ENCODE measurements at regions not wholly inside any gene's neighbourhood (a gene's known extent, or its start where the extent isn't known, plus 50 kb on each side); places are given as distances from the start of the nearest gene placed in this dataset.

GRCh38 chr18:73156117-73156516 lies 288.3 kb upstream of the NETO1 start:
- Histone ChIP-seq H3K36me3 (ENCODE audit: insufficient read depth, low read length) (no peaks in the 10 kb centered on the region), H3K27ac (ENCODE audit: low read depth, low read length) (no peak overlapping the region), H3K27me3 (ENCODE audit: insufficient read depth, low read length, poor library complexity, severe bottlenecking) (no peaks in the 10 kb centered on the region), H3K4me1 (ENCODE audit: insufficient read depth, low read length) (no peaks in the 10 kb centered on the region), H3K9me3 (ENCODE audit: low read length) (no peaks in the 10 kb centered on the region), H3K4me3 (ENCODE audit: low read length) (no peak overlapping the region)
- POLR2A ChIA-PET = no interaction called here
- CTCF ChIA-PET = no interaction called here
- Mint-ChIP-seq H3K4me3 (no peak overlapping the region), H3K4me1 (no peaks in the 10 kb centered on the region), H3K27ac (no peak overlapping the region), H3K36me3 (no peaks in the 10 kb centered on the region), H3K27me3 (no peaks in the 10 kb centered on the region), H3K9me3 (peaks cover 2 to 25% (median 9%) of the 10 kb centered on the region in 5 donors)
- DNase-seq = no peak

- no peak overlapping the region for H3K4me3 Mint-ChIP-seq
- POLR2A ChIA-PET = no interaction called here
- CTCF ChIA-PET = no interaction called here
- DNase-seq = no peak
- no peaks in the 10 kb centered on the region for H3K27me3 ChIP-seq (ENCODE audit: insufficient read depth, low read length, poor library complexity, severe bottlenecking)
- H3K4me1 ChIP-seq (ENCODE audit: insufficient read depth, low read length) = no peaks in the 10 kb centered on the region
- no peak overlapping the region for H3K27ac ChIP-seq (ENCODE audit: low read depth, low read length)
- no peak overlapping the region for H3K27ac Mint-ChIP-seq
- no peaks in the 10 kb centered on the region for H3K36me3 ChIP-seq (ENCODE audit: insufficient read depth, low read length)
- no peaks in the 10 kb centered on the region for H3K4me1 Mint-ChIP-seq
- no peak overlapping the region for H3K4me3 ChIP-seq (ENCODE audit: low read length)
- peaks cover 4 to 17% (median 6%) of the 10 kb centered on the region in 5 donors for H3K9me3 Mint-ChIP-seq
- no peaks in the 10 kb centered on the region for H3K27me3 Mint-ChIP-seq
- H3K9me3 ChIP-seq (ENCODE audit: low read length) = no peaks in the 10 kb centered on the region
- no peaks in the 10 kb centered on the region for H3K36me3 Mint-ChIP-seq
Measured at GRCh38 chr18:73153271-73153670, 285.5 kb upstream of the NETO1 start.

GRCh38 chr18:73151086-73151485 lies 283.3 kb upstream of the NETO1 start:
- H3K4me1 Mint-ChIP-seq = no peaks in the 10 kb centered on the region
- no peaks in the 10 kb centered on the region for H3K27me3 Mint-ChIP-seq
- peaks cover 4 to 26% (median 7%) of the 10 kb centered on the region in 5 donors for H3K9me3 Mint-ChIP-seq
- H3K27ac Mint-ChIP-seq = no peak overlapping the region
- H3K9me3 ChIP-seq (ENCODE audit: low read length) = no peaks in the 10 kb centered on the region
- CTCF ChIA-PET = no interaction called here
- no peak overlapping the region for H3K4me3 Mint-ChIP-seq
- H3K36me3 ChIP-seq (ENCODE audit: insufficient read depth, low read length) = no peaks in the 10 kb centered on the region
- H3K4me3 ChIP-seq (ENCODE audit: low read length) = no peak overlapping the region
- no peak overlapping the region for H3K27ac ChIP-seq (ENCODE audit: low read depth, low read length)
- no peaks in the 10 kb centered on the region for H3K36me3 Mint-ChIP-seq
- no peak for DNase-seq
- no peaks in the 10 kb centered on the region for H3K27me3 ChIP-seq (ENCODE audit: insufficient read depth, low read length, poor library complexity, severe bottlenecking)
- POLR2A ChIA-PET = no interaction called here
- no peaks in the 10 kb centered on the region for H3K4me1 ChIP-seq (ENCODE audit: insufficient read depth, low read length)

GRCh38 chr18:73150199-73150598 lies 282.4 kb upstream of the NETO1 start:
- no peaks in the 10 kb centered on the region for H3K4me1 Mint-ChIP-seq
- H3K4me3 Mint-ChIP-seq = no peak overlapping the region
- peaks cover 0 to 1% (median 0%) of the 10 kb centered on the region in 3 donors for H3K36me3 Mint-ChIP-seq
- H3K36me3 ChIP-seq (ENCODE audit: insufficient read depth, low read length) = no peaks in the 10 kb centered on the region
- H3K9me3 ChIP-seq (ENCODE audit: low read length) = no peaks in the 10 kb centered on the region
- no peak overlapping the region for H3K27ac ChIP-seq (ENCODE audit: low read depth, low read length)
- no peak overlapping the region for H3K27ac Mint-ChIP-seq
- H3K27me3 Mint-ChIP-seq = no peaks in the 10 kb centered on the region
- H3K4me3 ChIP-seq (ENCODE audit: low read length) = no peak overlapping the region
- CTCF ChIA-PET = no interaction called here
- POLR2A ChIA-PET = no interaction called here
- DNase-seq = no peak
- H3K4me1 ChIP-seq (ENCODE audit: insufficient read depth, low read length) = no peaks in the 10 kb centered on the region
- peaks cover 4 to 21% (median 10%) of the 10 kb centered on the region in 5 donors for H3K9me3 Mint-ChIP-seq
- H3K27me3 ChIP-seq (ENCODE audit: insufficient read depth, low read length, poor library complexity, severe bottlenecking) = no peaks in the 10 kb centered on the region

- Histone ChIP-seq H3K4me1 (ENCODE audit: insufficient read depth, low read length) (no peaks in the 10 kb centered on the region), H3K4me3 (ENCODE audit: low read length) (no peak overlapping the region), H3K27me3 (ENCODE audit: insufficient read depth, low read length, poor library complexity, severe bottlenecking) (no peaks in the 10 kb centered on the region), H3K36me3 (ENCODE audit: insufficient read depth, low read length) (no peaks in the 10 kb centered on the region), H3K9me3 (ENCODE audit: low read length) (no peaks in the 10 kb centered on the region), H3K27ac (ENCODE audit: low read depth, low read length) (no peak overlapping the region)
- Mint-ChIP-seq H3K27ac (no peak overlapping the region), H3K4me1 (no peaks in the 10 kb centered on the region), H3K4me3 (no peak overlapping the region), H3K9me3 (peaks cover 0 to 24% (median 14%) of the 10 kb centered on the region in 5 donors), H3K27me3 (no peaks in the 10 kb centered on the region), H3K36me3 (peaks cover 0 to 1% (median 0%) of the 10 kb centered on the region in 3 donors)
- DNase-seq = no peak
- CTCF ChIA-PET = no interaction called here
- POLR2A ChIA-PET = no interaction called here
Measured at GRCh38 chr18:73147590-73147989, 279.8 kb upstream of the NETO1 start.

GRCh38 chr18:73144030-73144429 lies 276.2 kb upstream of the NETO1 start:
- no peaks in the 10 kb centered on the region for H3K4me1 Mint-ChIP-seq
- DNase-seq = no peak
- H3K4me3 ChIP-seq (ENCODE audit: low read length) = no peak overlapping the region
- no peaks in the 10 kb centered on the region for H3K27me3 ChIP-seq (ENCODE audit: insufficient read depth, low read length, poor library complexity, severe bottlenecking)
- H3K4me1 ChIP-seq (ENCODE audit: insufficient read depth, low read length) = no peaks in the 10 kb centered on the region
- H3K4me3 Mint-ChIP-seq = no peak overlapping the region
- no peaks in the 10 kb centered on the region for H3K9me3 ChIP-seq (ENCODE audit: low read length)
- H3K27ac ChIP-seq (ENCODE audit: low read depth, low read length) = no peak overlapping the region
- no peaks in the 10 kb centered on the region for H3K27me3 Mint-ChIP-seq
- ChIA-PET POLR2A (no interaction called here), CTCF (no interaction called here)
- H3K9me3 Mint-ChIP-seq = peaks cover 2 to 24% (median 13%) of the 10 kb centered on the region in 5 donors
- peaks cover 0 to 1% (median 0%) of the 10 kb centered on the region in 3 donors for H3K36me3 Mint-ChIP-seq
- no peak overlapping the region for H3K27ac Mint-ChIP-seq
- H3K36me3 ChIP-seq (ENCODE audit: insufficient read depth, low read length) = no peaks in the 10 kb centered on the region

- CTCF ChIA-PET = no interaction called here
- H3K4me3 Mint-ChIP-seq = peak overlapping the region in 1 of 7 donors; percentile 3
- no peaks in the 10 kb centered on the region for H3K27me3 Mint-ChIP-seq
- Histone ChIP-seq H3K27ac (ENCODE audit: low read depth, low read length) (no peak overlapping the region), H3K4me3 (ENCODE audit: low read length) (no peak overlapping the region), H3K9me3 (ENCODE audit: low read length) (no peaks in the 10 kb centered on the region), H3K27me3 (ENCODE audit: insufficient read depth, low read length, poor library complexity, severe bottlenecking) (no peaks in the 10 kb centered on the region), H3K4me1 (ENCODE audit: insufficient read depth, low read length) (no peaks in the 10 kb centered on the region), H3K36me3 (ENCODE audit: insufficient read depth, low read length) (no peaks in the 10 kb centered on the region)
- DNase-seq = no peak
- H3K9me3 Mint-ChIP-seq = peaks cover 4 to 9% (median 6%) of the 10 kb centered on the region in 5 donors
- no peaks in the 10 kb centered on the region for H3K36me3 Mint-ChIP-seq
- POLR2A ChIA-PET = no interaction called here
- no peaks in the 10 kb centered on the region for H3K4me1 Mint-ChIP-seq
- no peak overlapping the region for H3K27ac Mint-ChIP-seq
Measured at GRCh38 chr18:73136134-73136533, 268.3 kb upstream of the NETO1 start.

- Histone ChIP-seq H3K4me1 (ENCODE audit: insufficient read depth, low read length) (no peaks in the 10 kb centered on the region), H3K9me3 (ENCODE audit: low read length) (no peaks in the 10 kb centered on the region), H3K27me3 (ENCODE audit: insufficient read depth, low read length, poor library complexity, severe bottlenecking) (no peaks in the 10 kb centered on the region), H3K4me3 (ENCODE audit: low read length) (no peak overlapping the region), H3K27ac (ENCODE audit: low read depth, low read length) (no peak overlapping the region), H3K36me3 (ENCODE audit: insufficient read depth, low read length) (no peaks in the 10 kb centered on the region)
- Mint-ChIP-seq H3K27me3 (no peaks in the 10 kb centered on the region), H3K9me3 (peaks cover 3 to 28% (median 10%) of the 10 kb centered on the region in 5 donors), H3K36me3 (peaks cover 0 to 2% (median 0%) of the 10 kb centered on the region in 3 donors), H3K4me1 (no peaks in the 10 kb centered on the region), H3K4me3 (no peak overlapping the region), H3K27ac (no peak overlapping the region)
- ChIA-PET POLR2A (no interaction called here), CTCF (no interaction called here)
- no peak for DNase-seq
Measured at GRCh38 chr18:73124175-73124574, 256.4 kb upstream of the NETO1 start.

GRCh38 chr18:73121207-73121606 lies 253.4 kb upstream of the NETO1 start:
- Mint-ChIP-seq H3K27me3 (no peaks in the 10 kb centered on the region), H3K4me3 (no peak overlapping the region), H3K4me1 (no peaks in the 10 kb centered on the region), H3K36me3 (no peaks in the 10 kb centered on the region), H3K9me3 (peaks cover 0 to 16% (median 6%) of the 10 kb centered on the region in 5 donors), H3K27ac (no peak overlapping the region)
- H3K36me3 ChIP-seq (ENCODE audit: insufficient read depth, low read length) = no peaks in the 10 kb centered on the region
- no peak overlapping the region for H3K27ac ChIP-seq (ENCODE audit: low read depth, low read length)
- no peak overlapping the region for H3K4me3 ChIP-seq (ENCODE audit: low read length)
- DNase-seq = no peak
- CTCF ChIA-PET = no interaction called here
- H3K27me3 ChIP-seq (ENCODE audit: insufficient read depth, low read length, poor library complexity, severe bottlenecking) = no peaks in the 10 kb centered on the region
- POLR2A ChIA-PET = no interaction called here
- H3K4me1 ChIP-seq (ENCODE audit: insufficient read depth, low read length) = no peaks in the 10 kb centered on the region
- H3K9me3 ChIP-seq (ENCODE audit: low read length) = no peaks in the 10 kb centered on the region
